RPMI8226 (cell line): ENCODE measurements at regions not wholly inside any gene's neighbourhood (a gene's known extent, or its start where the extent isn't known, plus 50 kb on each side); places are given as distances from the start of the nearest gene placed in this dataset.

Experiments
- DNase-seq: peaks from one replicate; pipeline ENCODE4 v3.0.0-alpha.2; 2015

DNA sequence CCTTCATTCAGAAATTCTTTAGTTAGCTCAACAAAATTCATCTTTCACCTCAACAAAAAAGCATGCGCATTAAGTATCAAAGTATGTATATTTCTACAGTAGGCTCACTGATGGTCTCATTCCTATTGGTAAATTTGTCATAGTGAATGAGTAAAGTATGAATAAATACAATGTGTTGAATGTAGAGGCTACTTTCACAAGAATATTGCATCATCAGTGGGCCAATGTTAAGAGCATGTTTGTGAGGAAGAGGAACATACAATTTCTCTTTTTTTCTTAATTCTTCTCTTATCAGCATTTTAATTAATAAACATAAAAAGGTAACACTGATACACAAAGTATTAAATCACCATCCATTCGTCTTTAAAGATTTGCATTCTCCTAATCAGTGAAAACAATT is 505.1 kb downstream of the CETN3 start:
- DNase-seq: no peak

DNA sequence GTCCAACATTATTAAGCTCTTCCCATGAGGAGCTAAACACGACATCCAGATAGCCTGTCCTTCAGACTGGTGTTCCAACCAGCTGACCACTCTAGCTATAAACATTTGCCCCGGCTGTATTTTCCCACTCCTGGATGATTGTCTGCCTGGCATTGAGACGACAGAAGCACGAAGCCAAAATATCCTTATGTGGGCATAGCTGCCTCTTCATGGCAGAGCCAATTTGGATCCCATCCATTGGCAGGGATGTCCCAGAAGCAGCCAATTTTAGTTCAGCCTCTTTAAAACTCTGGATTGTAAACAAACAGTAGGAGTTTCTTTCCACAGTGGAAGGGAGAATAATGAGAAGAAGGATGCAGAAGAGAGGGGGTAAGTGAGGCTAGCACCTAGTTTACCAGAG is 507.6 kb downstream of the CETN3 start:
- DNase-seq: no peak

DNA sequence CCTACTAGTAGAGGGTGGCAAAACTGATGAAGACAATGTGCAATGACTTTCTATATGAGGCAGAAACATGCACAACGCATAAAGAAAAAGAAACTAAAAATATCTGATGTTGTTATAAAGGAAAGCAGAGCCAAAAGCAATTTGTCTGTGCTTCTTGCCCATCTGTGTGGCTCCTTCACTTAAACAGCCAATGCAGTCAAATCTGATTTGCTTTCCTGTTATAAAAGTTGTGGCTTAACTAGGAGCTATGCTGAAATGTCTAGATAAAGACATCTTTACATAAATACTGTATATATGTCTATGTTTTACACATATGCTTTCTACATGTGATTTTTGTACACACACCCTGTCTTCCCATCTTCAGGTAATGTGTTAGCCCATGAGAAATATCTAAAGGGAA is 508.2 kb downstream of the CETN3 start:
- no peak for DNase-seq

DNA sequence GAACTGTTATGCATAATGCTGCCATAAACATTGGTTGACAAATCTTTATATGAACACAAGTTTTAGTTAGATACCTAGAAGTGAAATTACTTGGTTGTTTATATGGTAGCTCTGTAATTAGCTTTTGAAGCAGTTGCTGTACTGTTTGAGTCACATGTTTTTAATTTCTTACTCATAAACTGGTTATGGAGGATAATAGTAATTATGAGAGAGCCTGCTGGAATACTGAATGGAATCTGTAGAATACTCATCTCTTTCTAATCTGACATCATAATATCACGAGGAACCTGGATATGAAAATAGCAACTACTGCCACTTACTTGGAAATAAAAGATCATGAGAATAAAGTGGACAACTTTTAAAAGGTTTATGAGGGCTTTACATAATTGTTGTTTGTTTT is 509.2 kb downstream of the CETN3 start:
- no peak for DNase-seq

DNA sequence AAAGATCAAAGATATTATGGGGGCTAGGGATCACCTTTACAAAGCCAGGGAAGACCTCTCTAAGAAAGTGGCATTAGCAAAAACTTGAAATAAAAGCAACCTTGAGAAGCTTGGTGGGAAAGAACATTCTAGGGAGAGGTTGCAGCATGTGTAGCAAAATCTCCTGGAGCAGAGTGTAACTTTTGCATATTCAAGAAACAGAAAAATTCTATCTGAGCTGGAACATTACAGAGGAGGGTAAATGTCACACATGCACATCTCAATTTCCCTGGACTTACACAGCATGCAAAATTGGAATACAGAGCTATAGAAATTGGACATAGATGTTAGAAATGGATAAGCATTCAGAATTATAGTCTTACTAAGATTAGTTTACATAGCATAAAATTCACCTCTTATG is 510.0 kb downstream of the CETN3 start:
- DNase-seq: no peak

DNA sequence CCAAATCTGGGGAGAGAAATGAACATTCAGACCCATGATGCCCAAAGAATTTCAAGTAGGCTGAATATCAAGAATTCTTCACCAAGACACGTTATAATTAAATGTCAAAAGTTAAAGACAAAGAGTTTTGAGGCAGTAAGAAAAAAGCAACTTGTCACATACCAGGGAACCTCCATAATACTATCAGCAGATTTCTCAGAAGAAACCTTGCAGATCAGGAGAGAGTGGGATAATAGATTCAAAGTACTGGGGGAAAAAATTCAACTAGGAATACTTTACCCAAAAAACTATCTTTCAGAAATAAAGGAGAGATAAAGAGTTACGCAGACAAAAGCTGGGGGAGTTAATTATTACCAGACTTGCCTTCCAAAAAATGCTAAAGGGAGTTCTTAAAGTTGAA is 516.0 kb downstream of the CETN3 start:
- DNase-seq: no peak

DNA sequence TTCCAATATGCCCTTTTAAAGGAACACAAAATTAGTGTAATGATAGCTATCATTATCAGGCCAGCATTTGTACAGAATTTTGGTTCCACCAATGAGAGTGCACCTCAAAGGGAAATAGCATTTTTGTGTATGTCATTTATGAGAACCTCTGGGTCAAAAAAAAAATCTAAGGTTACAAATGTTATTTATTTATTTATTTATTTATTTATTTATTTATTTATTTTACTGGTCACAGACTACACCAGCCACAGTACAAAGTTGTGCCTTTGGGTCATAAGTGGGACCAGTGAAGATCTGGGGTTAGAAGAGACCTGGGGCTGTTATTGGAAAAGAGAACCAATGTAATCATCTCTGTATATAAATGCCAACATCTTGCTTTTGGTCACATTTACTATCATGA is 523.9 kb downstream of the CETN3 start:
- no peak for DNase-seq

DNA sequence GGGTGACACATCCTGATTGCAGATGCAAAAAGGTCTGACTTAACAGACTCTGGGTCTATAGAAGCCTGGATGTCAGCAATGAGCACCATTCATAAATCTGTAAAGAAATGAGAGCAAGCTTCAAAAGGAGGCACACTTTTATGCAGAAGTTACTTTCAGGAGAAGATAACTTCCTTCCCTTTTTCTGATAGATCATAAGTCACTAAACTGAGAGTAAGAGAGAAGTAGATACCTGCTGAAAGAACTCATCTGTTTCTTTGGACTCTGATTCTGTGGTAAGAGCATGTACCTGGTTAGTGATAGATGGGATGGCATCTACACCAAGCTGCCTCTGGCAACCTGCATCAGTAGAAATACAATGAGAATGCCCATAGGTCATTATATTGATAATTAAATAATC is 525.6 kb downstream of the CETN3 start:
- no peak for DNase-seq

DNA sequence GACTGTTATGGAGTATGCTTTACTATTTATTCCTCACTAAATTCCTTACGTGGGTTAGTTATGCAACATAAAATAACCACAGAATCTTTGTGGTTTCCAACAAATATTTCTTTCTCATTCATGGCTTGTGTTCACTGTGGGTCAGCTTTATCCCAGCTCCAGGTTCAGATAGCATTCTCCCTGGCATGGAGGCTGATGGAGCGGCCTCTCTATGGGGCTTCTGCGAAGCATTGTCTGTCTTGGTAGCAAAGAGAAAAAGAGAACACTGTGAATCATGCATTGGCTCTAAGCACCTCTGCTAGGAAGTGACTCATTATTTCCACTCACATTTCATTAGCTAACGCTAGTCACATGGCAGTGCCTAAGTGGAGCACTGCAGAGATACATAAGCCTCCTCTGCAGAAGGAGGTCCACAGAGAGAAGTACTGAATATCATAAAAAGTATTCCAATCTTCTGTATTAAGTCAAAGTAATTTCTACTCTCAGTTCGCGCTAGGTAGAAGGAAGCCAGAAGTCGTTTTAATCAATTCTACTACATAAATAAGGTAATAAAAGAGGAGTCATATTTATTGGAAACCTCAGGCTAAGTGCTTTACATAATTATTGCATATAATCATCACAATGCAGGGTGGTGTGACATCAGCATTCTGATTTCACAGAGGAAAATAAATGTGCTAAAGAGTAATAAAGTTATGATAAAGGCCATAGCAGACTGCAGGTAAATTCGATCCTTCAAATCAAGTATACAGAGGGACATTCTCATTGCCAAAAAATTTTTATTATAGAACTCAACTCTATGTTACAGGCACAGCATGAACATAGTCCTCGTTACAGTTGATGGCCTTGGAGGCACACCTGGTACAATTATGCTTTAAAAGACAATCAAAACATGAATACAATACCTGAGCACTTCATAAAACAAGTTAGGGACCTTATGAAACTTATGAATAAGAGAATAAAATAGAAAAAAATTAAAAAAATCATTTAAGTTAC is 531.1 kb downstream of the CETN3 start:
- DNase-seq: no peak

DNA sequence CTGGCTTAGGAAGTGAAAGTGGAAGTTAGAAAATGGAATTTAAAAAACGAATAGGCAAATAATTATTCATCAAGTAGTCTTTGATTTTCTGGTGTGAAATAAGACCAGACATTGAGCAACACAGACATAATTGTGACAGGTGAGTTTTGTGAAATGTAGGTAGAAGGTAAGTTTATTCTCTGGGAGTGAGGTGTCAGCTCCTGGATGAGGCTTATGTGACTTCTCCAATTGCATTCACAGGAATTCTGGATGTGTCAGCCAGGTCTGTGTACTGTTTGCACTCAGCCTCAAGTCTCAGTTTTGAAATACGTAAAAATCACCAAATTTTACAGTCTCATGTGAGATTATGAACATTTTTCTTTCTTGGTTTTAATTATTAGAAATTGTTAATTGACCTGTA is 537.6 kb downstream of the CETN3 start:
- no peak for DNase-seq

DNA sequence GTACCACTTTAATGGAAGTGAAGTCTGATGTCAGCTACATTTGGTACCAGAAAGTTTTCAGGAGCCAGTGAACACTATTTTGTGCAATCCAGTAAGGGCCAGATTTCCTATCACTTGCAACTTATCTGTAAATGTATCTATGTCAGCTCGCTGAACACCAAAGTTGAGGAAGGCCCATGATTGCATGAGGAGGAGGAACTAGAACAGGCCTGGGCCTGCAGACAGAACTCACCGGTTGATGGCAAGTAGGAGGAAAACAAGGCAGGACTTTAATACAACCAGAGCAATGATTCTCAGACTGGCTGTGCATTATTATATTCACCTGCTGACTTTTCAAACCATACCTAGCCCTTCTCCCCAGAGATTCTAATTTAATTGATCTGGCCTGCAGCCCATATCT is 540.2 kb downstream of the CETN3 start:
- DNase-seq: no peak

DNA sequence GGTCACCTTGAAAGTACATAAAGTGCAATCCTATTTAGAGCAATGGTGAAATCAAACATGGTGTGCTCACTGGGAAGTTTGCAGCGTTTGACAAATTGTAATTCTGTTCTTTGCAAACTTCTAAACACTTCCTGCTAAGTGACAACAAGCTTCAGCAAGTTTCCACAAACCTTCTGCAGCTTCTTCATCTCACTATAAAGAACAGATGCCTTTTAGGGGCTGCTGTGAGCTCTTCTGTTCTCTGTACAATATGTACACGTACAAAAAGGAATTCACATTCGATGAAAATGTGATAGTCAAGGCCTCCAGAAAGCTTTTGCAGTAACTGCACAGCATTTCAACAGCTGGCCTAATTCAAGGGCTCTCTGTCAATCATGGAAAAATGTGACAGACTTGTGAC is 543.1 kb downstream of the CETN3 start:
- no peak for DNase-seq

DNA sequence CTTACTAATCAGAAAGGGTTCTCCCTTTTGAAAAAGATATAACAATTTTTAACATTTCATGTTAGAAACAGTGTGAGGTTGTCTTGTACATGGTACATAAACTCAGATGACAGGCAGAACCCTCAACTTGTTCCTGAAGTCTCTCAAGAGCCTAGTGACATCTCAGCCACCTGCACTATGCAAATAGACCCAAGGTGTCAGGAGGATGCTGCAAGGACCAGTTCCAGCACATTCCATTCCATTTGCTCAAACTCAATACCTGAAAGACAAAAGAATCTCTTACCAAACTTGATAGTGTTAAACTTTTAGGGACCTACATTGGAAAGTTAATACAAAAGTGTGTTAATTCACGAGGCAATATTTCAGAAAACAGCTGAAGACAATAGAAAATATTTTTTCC is 544.6 kb downstream of the CETN3 start:
- no peak for DNase-seq

DNA sequence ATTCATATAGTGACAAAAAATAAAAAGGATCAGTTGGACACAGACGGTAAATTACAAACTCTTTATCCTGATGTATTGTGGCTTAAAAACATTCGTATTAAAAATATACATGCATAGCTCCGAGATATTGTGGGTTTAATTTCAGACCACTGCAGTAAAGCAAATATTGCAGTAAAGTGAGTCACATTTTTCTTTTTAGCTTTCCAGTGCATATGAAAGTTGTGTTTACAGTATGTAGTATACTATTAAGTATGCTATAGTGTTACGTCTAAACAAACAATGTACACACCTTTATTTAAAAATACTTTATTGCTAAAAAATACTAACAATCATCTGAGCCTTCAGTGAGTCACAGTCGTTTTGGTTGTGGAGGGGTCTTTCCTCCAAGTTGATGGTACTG is 551.8 kb downstream of the CETN3 start:
- DNase-seq: no peak

DNA sequence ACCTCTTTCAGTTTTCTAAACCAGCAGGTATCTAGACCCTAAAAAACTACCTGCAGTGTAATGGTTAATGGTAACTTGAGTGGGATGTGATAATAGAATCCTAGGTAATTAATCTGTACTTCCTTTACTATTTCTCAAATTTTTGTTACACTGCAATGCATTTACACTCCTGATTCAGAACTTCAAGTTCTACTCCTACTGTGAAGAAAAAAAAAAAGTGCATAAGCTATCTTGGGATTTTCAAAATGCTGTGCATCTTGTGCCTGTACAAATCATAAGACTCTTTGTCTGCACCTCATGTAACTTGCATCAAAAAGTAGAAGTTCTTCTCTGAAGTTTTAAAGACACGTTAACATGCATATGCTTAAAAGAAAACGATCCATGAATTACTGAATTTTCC is 554.1 kb downstream of the CETN3 start:
- DNase-seq: no peak

DNA sequence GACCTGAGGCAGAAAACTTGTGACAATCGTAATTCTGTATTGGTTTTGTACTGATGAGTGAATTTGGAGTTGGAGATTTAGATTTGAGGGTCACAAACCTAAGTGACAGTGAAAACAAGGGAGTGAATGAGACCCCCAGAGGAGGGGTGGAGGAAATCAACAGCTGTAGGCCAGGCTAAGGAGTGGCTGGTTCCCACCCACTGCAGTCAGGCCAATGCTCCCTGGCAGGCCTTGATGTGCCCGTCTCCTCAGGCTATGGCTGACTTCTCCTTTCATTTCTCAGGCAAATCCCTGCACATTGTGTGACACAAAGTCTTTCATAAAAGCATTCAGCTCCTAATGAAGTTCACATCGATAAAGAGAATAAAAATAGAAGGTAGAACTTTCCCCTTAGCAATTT is 557.6 kb downstream of the CETN3 start:
- no peak for DNase-seq

DNA sequence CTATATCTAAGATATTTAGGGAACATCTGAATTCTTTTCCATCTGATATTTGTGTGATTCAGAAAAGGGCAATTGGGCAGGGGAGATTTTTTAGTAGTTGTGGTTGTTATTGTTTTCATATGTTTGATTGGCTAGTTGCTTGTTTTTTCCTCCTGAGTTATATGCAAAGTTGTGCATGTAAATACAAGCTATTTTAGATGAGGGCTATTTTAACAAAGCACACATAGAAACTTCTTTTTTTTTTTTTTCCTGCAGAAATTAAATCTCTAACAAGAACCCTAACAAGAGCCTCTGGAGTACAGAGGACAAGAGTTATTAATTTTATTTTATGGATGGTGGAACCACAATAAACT is 559.1 kb downstream of the CETN3 start:
- no peak for DNase-seq

DNA sequence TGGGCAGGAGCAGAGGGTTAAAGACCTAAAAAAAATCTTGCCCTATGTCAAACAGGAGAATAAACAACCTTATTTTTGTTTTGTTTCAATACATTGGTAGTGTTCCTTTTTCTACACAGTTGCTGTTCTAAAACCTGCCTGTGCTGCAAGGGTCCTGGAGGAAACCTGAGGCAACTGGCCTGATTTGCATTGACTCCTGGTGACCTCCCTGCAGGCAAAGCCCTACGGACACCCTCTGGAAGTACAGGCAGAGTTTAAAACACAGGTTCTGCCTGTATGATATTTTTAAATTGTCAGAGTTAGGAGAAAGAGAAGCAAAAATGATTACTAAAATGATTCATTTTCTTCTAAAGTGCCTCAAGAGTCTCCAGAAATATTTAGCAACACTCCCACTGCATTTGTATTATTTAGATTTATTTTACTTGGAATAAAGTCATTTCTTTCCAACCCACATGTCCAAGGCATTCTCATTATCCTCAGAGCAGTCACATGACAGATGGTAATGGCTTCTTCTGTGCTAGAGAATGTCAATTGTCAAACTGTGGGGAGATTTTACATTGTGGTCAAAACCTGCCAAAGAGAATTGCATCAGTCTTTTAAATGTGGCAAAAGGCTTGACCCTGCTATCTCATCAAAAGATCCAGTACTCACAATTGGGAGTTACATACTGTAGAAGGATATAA is 559.6 kb downstream of the CETN3 start:
- no peak for DNase-seq

DNA sequence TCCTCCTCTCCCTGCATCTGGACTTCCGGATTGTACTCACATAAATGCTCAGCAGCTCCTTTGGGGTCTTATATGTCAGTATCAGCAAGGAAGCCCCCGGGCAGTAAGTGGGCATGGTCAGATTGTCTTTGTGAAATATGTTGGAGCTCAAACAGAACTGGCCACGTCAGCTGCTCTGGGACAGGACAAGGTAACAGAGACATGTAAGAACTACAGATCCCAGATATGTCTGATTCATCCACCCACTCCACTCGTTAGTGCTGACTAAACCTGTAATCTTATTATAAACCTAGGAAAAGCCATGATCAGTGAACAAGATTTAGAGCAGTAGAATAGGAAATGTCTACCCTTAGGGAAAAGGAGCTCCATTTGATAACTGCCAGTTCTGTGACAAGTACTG is 561.8 kb downstream of the CETN3 start:
- no peak for DNase-seq

DNA sequence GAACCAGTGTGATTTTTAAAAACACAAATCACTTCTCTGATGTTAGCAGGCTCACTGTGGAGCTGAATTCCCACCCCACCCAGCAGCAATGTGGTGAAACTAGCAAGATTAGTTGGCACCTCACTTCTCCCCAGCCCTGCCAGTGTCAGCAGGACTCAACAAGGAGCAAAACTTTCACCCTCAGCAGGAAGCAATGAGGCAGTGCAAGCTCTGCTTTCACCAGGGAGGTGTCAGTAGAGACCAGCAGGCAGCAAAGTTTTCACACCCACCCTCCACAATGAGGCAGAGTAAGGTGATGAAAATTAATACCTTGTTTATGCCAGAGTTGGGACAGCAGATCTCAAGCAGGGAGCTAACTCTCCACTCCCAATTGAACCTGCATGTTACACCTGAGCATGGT is 565.0 kb downstream of the CETN3 start:
- no peak for DNase-seq

DNA sequence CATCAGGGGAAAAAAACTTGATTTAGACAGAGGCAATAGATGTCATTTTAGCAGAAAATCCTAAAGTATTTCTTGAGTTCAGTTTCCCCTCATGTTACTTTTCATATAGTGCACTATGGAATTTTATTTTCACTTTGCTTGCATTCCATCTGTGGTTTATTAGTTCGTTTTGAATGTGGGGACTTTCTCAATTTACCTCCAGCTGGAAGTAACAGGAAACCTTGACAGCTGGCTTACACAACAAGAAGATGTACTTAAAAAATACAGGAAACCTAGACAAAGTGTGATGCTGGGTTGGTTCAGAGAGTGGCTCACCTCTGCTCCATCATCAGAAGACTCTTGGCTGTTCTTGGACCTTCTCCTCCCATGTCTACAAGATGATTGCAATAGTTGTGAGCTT is 567.0 kb downstream of the CETN3 start:
- DNase-seq: no peak

DNA sequence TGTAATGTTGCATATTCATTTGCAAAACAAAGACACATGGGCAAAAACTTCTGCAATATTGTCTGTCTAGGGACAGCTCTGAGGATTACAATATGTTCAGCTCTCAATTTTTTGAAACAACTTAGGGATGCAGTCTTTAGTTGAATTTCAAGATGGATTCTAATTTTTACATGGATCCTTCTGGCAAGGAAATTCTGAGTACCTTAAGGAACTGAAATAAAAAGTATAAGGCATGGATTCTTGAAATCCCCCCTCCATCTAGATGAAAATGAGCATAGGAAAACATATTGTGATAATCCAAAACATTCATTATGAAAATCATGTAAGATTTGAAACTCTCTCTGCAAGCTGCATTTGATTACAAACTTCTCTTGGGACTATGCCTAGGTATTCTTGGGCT is 568.6 kb downstream of the CETN3 start:
- no peak for DNase-seq

DNA sequence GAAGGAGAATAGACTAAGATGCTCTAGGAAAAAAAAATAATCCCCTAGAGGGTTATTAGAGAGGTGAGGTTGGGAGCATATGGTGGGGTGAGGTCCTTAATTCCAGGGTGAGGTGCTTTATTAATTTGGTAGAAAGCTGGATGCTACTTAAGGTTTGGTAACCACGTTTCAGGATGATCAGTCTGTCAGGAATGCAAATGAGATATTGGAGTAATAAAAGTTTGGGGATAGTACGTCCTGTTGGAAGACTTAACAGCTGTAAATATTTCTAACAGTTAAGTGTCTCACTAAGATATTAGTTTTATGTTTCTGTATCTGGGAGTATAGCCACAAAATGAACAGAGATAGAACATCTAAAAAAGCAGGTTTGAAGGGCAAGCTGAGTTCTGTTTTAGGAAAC is 578.9 kb downstream of the CETN3 start:
- no peak for DNase-seq

DNA sequence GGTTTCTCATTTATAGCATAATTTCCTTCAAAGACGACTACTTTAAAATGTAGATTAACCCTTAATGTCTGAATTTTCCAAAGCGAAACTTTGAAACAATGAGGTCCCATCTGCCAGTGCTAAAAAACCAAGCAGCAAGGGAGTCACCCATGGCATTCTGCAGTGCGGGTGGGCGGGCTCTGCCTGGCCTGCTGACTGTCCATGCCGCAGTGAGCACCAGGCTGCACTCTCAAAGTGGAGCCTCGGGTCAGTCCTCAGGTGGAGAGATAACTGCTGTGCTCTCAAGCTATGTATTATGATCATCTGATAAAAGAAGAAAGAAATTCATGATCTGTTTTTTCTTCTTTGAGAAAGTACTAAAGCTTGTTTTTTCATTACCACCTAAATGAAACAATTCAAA is 581.6 kb downstream of the CETN3 start:
- no peak for DNase-seq

DNA sequence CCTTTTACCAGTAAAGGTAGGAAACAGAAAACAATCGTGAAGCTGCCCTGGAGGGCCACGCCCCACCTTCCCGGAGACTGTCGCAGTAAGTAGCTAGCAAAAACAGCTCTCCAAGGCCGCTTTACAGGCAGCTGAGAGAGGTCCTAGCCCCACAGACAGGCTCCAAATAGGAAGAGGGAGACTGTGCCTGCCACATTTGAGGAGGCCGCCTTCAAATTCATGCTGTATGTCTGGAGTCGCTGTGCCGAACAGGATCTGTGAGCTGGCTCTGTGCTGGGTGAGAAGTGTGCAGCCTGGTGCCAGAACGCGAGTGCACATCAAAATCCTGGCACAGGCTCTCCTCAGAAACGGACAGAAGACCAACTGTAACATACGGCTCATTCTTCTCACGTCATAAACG is 582.2 kb downstream of the CETN3 start:
- no peak for DNase-seq
